BE2C (cell line): ENCODE measurements at regions not wholly inside any gene's neighbourhood (a gene's known extent, or its start where the extent isn't known, plus 50 kb on each side); places are given as distances from the start of the nearest gene placed in this dataset.

Experiments
- DNase-seq: peaks from one replicate; pipeline ENCODE4 v3.0.0-alpha.2; 2020
- H3K27me3 ChIP-seq: fragments of 250-450 bp; sonication (Bioruptor Pico); 2 replicates; pipeline ENCODE4 v1.5.1; 2020; ENCODE audit warnings: mild to moderate bottlenecking
- H3K36me3 ChIP-seq: fragments of 250-450 bp; sonication (Bioruptor Pico); 2 replicates; pipeline ENCODE4 v1.5.1; 2020; ENCODE audit warnings: mild to moderate bottlenecking
- H3K4me1 ChIP-seq: fragments of 250-450 bp; sonication (Bioruptor Pico); 2 replicates; pipeline ENCODE4 v1.5.1; 2020
- H3K4me3 ChIP-seq: 2 replicates; pipeline ENCODE4 v1.5.1; 2011; ENCODE audit warnings: low read depth, low read length
- H3K9me3 ChIP-seq: fragments of 250-450 bp; sonication (Bioruptor Pico); 2 replicates; pipeline ENCODE4 v1.5.1; 2020
- TF ChIP-seq, protein P1 (sequence below): IDR thresholded peaks from 2 replicates; pipeline ENCODE4 v1.5.1; 2012; ENCODE audit warnings: mild to moderate bottlenecking, low read depth, low read length

GRCh38 chr2:221314786-221315185 is 257.3 kb downstream of the EPHA4 start:
- peaks cover 2% of the 10 kb centered on the region; the same call in 1 of the 2 replicates for H3K27me3 ChIP-seq
- H3K4me3 ChIP-seq: no peak overlapping the region
- DNase-seq: no peak
- TF ChIP-seq, protein P1, sequence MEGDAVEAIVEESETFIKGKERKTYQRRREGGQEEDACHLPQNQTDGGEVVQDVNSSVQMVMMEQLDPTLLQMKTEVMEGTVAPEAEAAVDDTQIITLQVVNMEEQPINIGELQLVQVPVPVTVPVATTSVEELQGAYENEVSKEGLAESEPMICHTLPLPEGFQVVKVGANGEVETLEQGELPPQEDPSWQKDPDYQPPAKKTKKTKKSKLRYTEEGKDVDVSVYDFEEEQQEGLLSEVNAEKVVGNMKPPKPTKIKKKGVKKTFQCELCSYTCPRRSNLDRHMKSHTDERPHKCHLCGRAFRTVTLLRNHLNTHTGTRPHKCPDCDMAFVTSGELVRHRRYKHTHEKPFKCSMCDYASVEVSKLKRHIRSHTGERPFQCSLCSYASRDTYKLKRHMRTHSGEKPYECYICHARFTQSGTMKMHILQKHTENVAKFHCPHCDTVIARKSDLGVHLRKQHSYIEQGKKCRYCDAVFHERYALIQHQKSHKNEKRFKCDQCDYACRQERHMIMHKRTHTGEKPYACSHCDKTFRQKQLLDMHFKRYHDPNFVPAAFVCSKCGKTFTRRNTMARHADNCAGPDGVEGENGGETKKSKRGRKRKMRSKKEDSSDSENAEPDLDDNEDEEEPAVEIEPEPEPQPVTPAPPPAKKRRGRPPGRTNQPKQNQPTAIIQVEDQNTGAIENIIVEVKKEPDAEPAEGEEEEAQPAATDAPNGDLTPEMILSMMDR: no peak
- no peaks in the 10 kb centered on the region for H3K4me1 ChIP-seq
- no peaks in the 10 kb centered on the region for H3K36me3 ChIP-seq
- no peaks in the 10 kb centered on the region for H3K9me3 ChIP-seq

GRCh38 chr2:221318376-221319130 is 253.6 kb downstream of the EPHA4 start:
- Histone ChIP-seq H3K9me3 (no peaks in the 10 kb centered on the region), H3K4me1 (no peaks in the 10 kb centered on the region), H3K4me3 (no peak overlapping the region), H3K27me3 (no peaks in the 10 kb centered on the region), H3K36me3 (no peaks in the 10 kb centered on the region)
- no peak for DNase-seq
- TF ChIP-seq, protein P1: no peak

DNA sequence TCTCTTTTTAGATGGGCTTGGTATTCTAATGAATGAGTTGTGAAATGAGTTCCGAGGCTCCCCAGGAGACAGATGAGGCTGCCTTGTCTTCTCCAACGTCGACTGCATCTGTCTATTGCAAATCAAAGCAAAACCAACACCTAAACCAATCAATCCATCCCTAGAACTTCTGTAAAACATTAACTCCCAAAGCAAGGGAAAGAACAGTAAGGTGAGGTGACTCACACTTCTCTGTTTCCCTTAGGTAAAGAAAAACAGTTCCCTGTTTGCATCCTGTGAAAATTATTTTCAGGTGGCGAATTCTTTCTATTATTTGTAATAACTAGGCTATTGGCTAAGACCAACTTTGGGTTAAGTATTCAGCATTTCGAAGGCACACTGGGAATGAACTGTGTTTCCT is 249.4 kb downstream of the EPHA4 start:
- no peaks in the 10 kb centered on the region for H3K9me3 ChIP-seq
- no peaks in the 10 kb centered on the region for H3K4me1 ChIP-seq
- H3K27me3 ChIP-seq: no peaks in the 10 kb centered on the region
- no peak for DNase-seq
- H3K36me3 ChIP-seq: no peaks in the 10 kb centered on the region
- no peak overlapping the region for H3K4me3 ChIP-seq
- TF ChIP-seq, protein P1: no peak

- H3K36me3 ChIP-seq: no peaks in the 10 kb centered on the region
- no peaks in the 10 kb centered on the region for H3K9me3 ChIP-seq
- TF ChIP-seq, protein P1: no peak
- H3K4me1 ChIP-seq: no peaks in the 10 kb centered on the region
- DNase-seq: no peak
- no peaks in the 10 kb centered on the region for H3K27me3 ChIP-seq
- no peak overlapping the region for H3K4me3 ChIP-seq
Measured at GRCh38 chr2:221323513-221323912, 248.6 kb downstream of the EPHA4 start.

GRCh38 chr2:221330436-221330835 is 241.7 kb downstream of the EPHA4 start:
- Histone ChIP-seq H3K9me3 (no peaks in the 10 kb centered on the region), H3K4me3 (no peak overlapping the region), H3K4me1 (no peaks in the 10 kb centered on the region), H3K27me3 (no peaks in the 10 kb centered on the region), H3K36me3 (no peaks in the 10 kb centered on the region)
- DNase-seq: no peak
- TF ChIP-seq, protein P1: no peak

GRCh38 chr2:221334481-221335218 is 237.5 kb downstream of the EPHA4 start:
- DNase-seq: no peak
- no peak overlapping the region for H3K4me3 ChIP-seq
- TF ChIP-seq, protein P1: no peak

More at GRCh38 chr2:221334481-221335218, 237.5 kb downstream of the EPHA4 start:
- H3K4me1 ChIP-seq: no peaks in the 10 kb centered on the region
- no peaks in the 10 kb centered on the region for H3K36me3 ChIP-seq
- H3K9me3 ChIP-seq: no peaks in the 10 kb centered on the region; the same call in 1 of the 2 replicates
- H3K27me3 ChIP-seq: no peaks in the 10 kb centered on the region
